B cell (primary cell): ENCODE measurements at regions not wholly inside any gene's neighbourhood (a gene's known extent, or its start where the extent isn't known, plus 50 kb on each side); places are given as distances from the start of the nearest gene placed in this dataset.
A peak's percentile ranks its signal among the peaks of the same experiment; 100 is the strongest.

Experiments used
- ATAC-seq: fragments of 200-7000 bp; cut with Tn5 transposase; one replicate; pipeline ENCODE4 v1.10.0; 2021; ENCODE audit warnings: low read depth, mild to moderate bottlenecking, moderate number of reproducible peaks, moderate library complexity
- CTCF ChIA-PET: fragments of 350-600 bp; sonication (Branson Sonifier 250); formaldehyde crosslinking; loops from one replicate; lab custom pipeline; 2021; ENCODE audit warnings: antibody characterized with exemption, inconsistent platforms; lab: Charles Lee
- POLR2A ChIA-PET: fragments of 350-600 bp; sonication (Branson Sonifier 250); formaldehyde crosslinking; loops from one replicate; lab custom pipeline; 2021; ENCODE audit warnings: antibody characterized with exemption; lab: Charles Lee
- DNase-seq: peaks from one replicate; pipeline ENCODE4 v3.0.0; 2013
- H2AFZ ChIP-seq: 2 replicates; pipeline ENCODE4 v1.6.1; 2012; ENCODE audit warnings: mild to moderate bottlenecking, low read depth, low read length; ENCODE audit not compliant: insufficient read depth, poor library complexity, severe bottlenecking
- H3K27ac ChIP-seq, 2 donors: 1 replicate in 1 of 2; 2 replicates in 1 of 2; pipeline ENCODE4 v1.5.1; 2012 to 2013; ENCODE audit warnings: low read length in 2 of 2, mild to moderate bottlenecking in 2 of 2, moderate library complexity in 1 of 2
- H3K27me3 ChIP-seq, 4 experiments: fragments of 200-600 bp in 1 of 4; sonication (generic) in 1 of 4; replicated peaks in 1 of 4; 1 replicate in 2 of 4; 2 replicates in 2 of 4; pipeline versions ENCODE4 v1.6.1 to v1.7.0; 2013 to 2016; ENCODE audit warnings: low read length in 3 of 4, mild to moderate bottlenecking in 2 of 4, mixed read lengths in 1 of 4, moderate library complexity in 1 of 4; ENCODE audit not compliant: insufficient read depth in 4 of 4, control insufficient read depth in 3 of 4; ENCODE audit errors: control extremely low read depth in 1 of 4
- H3K36me3 ChIP-seq, 2 experiments: replicated peaks in 1 of 2; 1 replicate in 1 of 2; 2 replicates in 1 of 2; pipeline versions ENCODE4 v1.6.1 to v1.7.1; 2013; ENCODE audit warnings: low read length in 1 of 2; ENCODE audit not compliant: insufficient read depth in 2 of 2, control insufficient read depth in 1 of 2; ENCODE audit errors: control extremely low read depth in 1 of 2, extremely low read depth in 1 of 2
- H3K4me1 ChIP-seq, 2 donors: fragments of 200-600 bp in 1 of 2; sonication (generic) in 1 of 2; 1 replicate in 1 of 2; 2 replicates in 1 of 2; pipeline versions ENCODE4 v1.5.1 to v1.6.1; 2013 to 2017; ENCODE audit warnings: low read length in 2 of 2; ENCODE audit not compliant: control insufficient read depth in 2 of 2, insufficient read depth in 2 of 2
- H3K4me2 ChIP-seq: replicated peaks from 2 replicates; pipeline ENCODE3; 2012; ENCODE audit warnings: mild to moderate bottlenecking, low read depth, low read length; ENCODE audit not compliant: poor library complexity, severe bottlenecking
- H3K4me3 ChIP-seq, 5 experiments: fragments of 200-600 bp in 1 of 5; sonication (generic) in 1 of 5; 1 replicate in 3 of 5; 2 replicates in 2 of 5; pipeline versions ENCODE4 v1.5.1 to v1.7.0; 2011 to 2016; ENCODE audit warnings: low read length in 4 of 5, mild to moderate bottlenecking in 4 of 5, low read depth in 2 of 5, control low read depth in 1 of 5, moderate library complexity in 1 of 5; ENCODE audit not compliant: insufficient read depth in 1 of 5; ENCODE audit errors: control extremely low read depth in 1 of 5, extremely low read depth in 1 of 5
- H3K79me2 ChIP-seq: fragments of 200-600 bp; sonication (generic); one replicate; pipeline ENCODE4 v1.6.0; 2016; ENCODE audit warnings: low read length; ENCODE audit not compliant: control insufficient read depth, insufficient read depth
- H3K9ac ChIP-seq: fragments of 200-600 bp; sonication (generic); 2 replicates; pipeline ENCODE4 v1.6.1; 2017; ENCODE audit warnings: mild to moderate bottlenecking, low read length, moderate library complexity
- H3K9me3 ChIP-seq, 3 donors: one replicate each; pipeline versions ENCODE4 v1.6.1 to v1.7.1; 2013; ENCODE audit warnings: low read length in 2 of 3; ENCODE audit not compliant: control insufficient read depth in 2 of 3, insufficient read depth in 1 of 3; ENCODE audit errors: control extremely low read depth in 1 of 3
- H4K20me1 ChIP-seq: 2 replicates; pipeline ENCODE4 v1.6.0; 2012; ENCODE audit warnings: mild to moderate bottlenecking, low read length; ENCODE audit not compliant: insufficient read depth, control insufficient read depth, poor library complexity, severe bottlenecking
- H3K27ac Mint-ChIP-seq: one replicate; pipeline ENCODE4 v1.8.0; 2021; ENCODE audit warnings: mixed read lengths
- H3K27me3 Mint-ChIP-seq: one replicate; pipeline ENCODE4 v1.8.0; 2021; ENCODE audit warnings: mixed read lengths
- H3K4me1 Mint-ChIP-seq: one replicate; pipeline ENCODE4 v1.8.0; 2021; ENCODE audit warnings: mixed read lengths
- H3K4me3 Mint-ChIP-seq: one replicate; pipeline ENCODE4 v1.8.0; 2021; ENCODE audit warnings: mixed read lengths
- H3K9me3 Mint-ChIP-seq: one replicate; pipeline ENCODE4 v1.8.0; 2022; ENCODE audit warnings: mixed read lengths; ENCODE audit not compliant: insufficient read depth
- EZH2 ChIP-seq: IDR thresholded peaks from 2 replicates; pipeline ENCODE4 v1.6.1; 2012; ENCODE audit warnings: borderline replicate concordance, low read depth, mild to moderate bottlenecking, moderate library complexity, low read length; ENCODE audit not compliant: insufficient read depth, poor library complexity, severe bottlenecking
- WGBS: methylation state at CpG from one replicate; pipeline ENCODE4 v1.1.5; 2013; ENCODE audit warnings: missing lambda C conversion rate; ENCODE audit not compliant: insufficient coverage; 5-methylcytosine and 5-hydroxymethylcytosine counted together
- intact Hi-C: fragments of 100-400 bp; cut with micrococcal nuclease; formaldehyde crosslinking; loops from one replicate; pipeline ENCODE4 v1.10.0; 2022
- TF ChIP-seq, protein P1 (sequence below): fragments of 200-600 bp; IDR thresholded peaks from one replicate; pipeline ENCODE4 v1.8.0; 2022; ENCODE audit warnings: antibody characterized with exemption, mild to moderate bottlenecking

DNA sequence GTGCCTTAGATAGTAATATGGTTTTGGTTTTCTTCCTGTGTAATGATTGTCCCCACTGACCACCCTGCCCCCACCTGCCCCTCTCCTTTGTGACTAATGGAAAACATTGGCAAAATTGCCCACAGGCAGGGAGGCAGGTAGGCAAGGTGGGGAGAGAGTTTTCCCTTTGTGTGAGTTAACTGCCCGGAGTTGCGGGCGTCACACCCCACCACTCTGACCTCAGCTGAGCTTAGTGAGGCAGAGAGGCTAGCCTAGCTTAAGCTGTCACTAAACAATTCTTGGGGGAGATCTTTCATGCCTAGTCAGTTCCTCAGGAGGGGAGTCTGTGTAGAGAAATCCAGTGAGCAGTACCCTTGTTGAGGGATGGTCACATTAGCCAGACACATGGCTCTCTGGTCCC lies 245.3 kb downstream of the BCOR start:
- POLR2A ChIA-PET = no interaction called here
- H3K9ac ChIP-seq = no peak overlapping the region
- CTCF ChIA-PET = no interaction called here
- H3K4me3 Mint-ChIP-seq = no peak overlapping the region
- H4K20me1 ChIP-seq = no peaks in the 10 kb centered on the region
- ATAC-seq (no peak), DNase-seq (no peak)
- no peak overlapping the region for H3K27ac Mint-ChIP-seq
- H3K27ac ChIP-seq = no peak overlapping the region
- no peaks in the 10 kb centered on the region for H3K27me3 ChIP-seq
- no peaks in the 10 kb centered on the region for H3K9me3 ChIP-seq
- no peaks in the 10 kb centered on the region for H3K79me2 ChIP-seq
- H2AFZ ChIP-seq = no peak overlapping the region
- H3K36me3 ChIP-seq = no peaks in the 10 kb centered on the region
- H3K4me1 ChIP-seq = peaks cover 22 to 25% of the 10 kb centered on the region in 2 donors
- WGBS = no CpG with 5 or more reads among the region's 3 CpGs
- TF ChIP-seq, protein P1, sequence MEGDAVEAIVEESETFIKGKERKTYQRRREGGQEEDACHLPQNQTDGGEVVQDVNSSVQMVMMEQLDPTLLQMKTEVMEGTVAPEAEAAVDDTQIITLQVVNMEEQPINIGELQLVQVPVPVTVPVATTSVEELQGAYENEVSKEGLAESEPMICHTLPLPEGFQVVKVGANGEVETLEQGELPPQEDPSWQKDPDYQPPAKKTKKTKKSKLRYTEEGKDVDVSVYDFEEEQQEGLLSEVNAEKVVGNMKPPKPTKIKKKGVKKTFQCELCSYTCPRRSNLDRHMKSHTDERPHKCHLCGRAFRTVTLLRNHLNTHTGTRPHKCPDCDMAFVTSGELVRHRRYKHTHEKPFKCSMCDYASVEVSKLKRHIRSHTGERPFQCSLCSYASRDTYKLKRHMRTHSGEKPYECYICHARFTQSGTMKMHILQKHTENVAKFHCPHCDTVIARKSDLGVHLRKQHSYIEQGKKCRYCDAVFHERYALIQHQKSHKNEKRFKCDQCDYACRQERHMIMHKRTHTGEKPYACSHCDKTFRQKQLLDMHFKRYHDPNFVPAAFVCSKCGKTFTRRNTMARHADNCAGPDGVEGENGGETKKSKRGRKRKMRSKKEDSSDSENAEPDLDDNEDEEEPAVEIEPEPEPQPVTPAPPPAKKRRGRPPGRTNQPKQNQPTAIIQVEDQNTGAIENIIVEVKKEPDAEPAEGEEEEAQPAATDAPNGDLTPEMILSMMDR = no peak
- no peak for TF ChIP-seq EZH2
- H3K4me3 ChIP-seq = no peak overlapping the region
- no peaks in the 10 kb centered on the region for H3K9me3 Mint-ChIP-seq
- peaks cover 4% of the 10 kb centered on the region for H3K27me3 Mint-ChIP-seq
- peaks cover 34% of the 10 kb centered on the region for H3K4me1 Mint-ChIP-seq
- no peak overlapping the region for H3K4me2 ChIP-seq
- intact Hi-C loops = loop anchor here (10.0 kb wide), 1 partner anchor 1232 kb away; the partner anchor contains the start of gene USP9X

DNA sequence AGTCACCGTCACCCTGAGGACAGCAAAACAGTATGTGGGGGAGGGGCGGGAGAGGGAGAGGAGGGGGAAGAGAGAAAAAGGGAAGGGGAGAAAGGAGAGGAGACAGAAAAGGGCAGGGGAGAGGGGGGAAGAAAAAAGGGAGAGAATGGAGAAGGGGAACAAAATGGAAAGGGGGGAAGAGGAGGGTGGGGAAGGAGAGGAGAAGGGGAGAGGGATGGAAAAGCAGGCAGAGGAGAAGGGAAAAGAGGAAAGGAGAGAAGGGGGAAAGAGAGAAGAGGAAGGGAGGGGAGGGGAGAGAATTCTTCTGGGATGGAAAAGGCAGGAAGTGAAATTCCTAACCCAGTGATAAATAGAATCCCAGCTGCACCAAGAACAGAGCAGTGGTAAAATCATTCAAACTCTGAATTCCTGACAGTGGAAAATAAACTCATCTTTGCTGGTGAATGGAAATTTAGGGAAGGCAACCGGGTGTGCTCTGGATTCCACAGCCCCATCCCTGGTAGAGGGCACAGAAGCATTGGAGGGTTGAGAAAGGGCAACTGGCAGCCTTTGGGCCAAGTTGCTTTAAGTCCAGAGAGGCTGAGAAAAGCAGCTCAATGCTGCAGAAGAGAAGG lies 244.2 kb downstream of the BCOR start:
- H3K4me3 ChIP-seq = no peak overlapping the region
- no peak overlapping the region for H2AFZ ChIP-seq
- H3K79me2 ChIP-seq = no peaks in the 10 kb centered on the region
- H3K4me2 ChIP-seq = no peak overlapping the region
- Mint-ChIP-seq H3K4me1 (peaks cover 37% of the 10 kb centered on the region), H3K9me3 (no peaks in the 10 kb centered on the region), H3K4me3 (peak overlapping the region; percentile 62), H3K27ac (no peak overlapping the region), H3K27me3 (peaks cover 4% of the 10 kb centered on the region)
- ATAC-seq (no peak), DNase-seq (no peak)
- H4K20me1 ChIP-seq = no peaks in the 10 kb centered on the region
- H3K36me3 ChIP-seq = no peaks in the 10 kb centered on the region
- TF ChIP-seq, protein P1 = no peak
- no peak for TF ChIP-seq EZH2
- WGBS = no CpG with 5 or more reads among the region's 3 CpGs
- H3K9ac ChIP-seq = no peak overlapping the region
- H3K27ac ChIP-seq = no peak overlapping the region
- peaks cover 22 to 25% of the 10 kb centered on the region in 2 donors for H3K4me1 ChIP-seq
- POLR2A ChIA-PET = interaction anchor here (0.7 kb wide), 1 partner anchor 56 kb away, joined by 8 read pairs; no protein-coding TSS in a partner anchor
- CTCF ChIA-PET = no interaction called here
- H3K9me3 ChIP-seq = no peaks in the 10 kb centered on the region
- intact Hi-C loops = loop anchor here (10.0 kb wide), 1 partner anchor 1231 kb away; the partner anchor contains the start of gene USP9X
- H3K27me3 ChIP-seq = no peaks in the 10 kb centered on the region
